IMR-90 (cell line): ENCODE measurements at regions not wholly inside any gene's neighbourhood (a gene's known extent, or its start where the extent isn't known, plus 50 kb on each side); places are given as distances from the start of the nearest gene placed in this dataset.

Source experiments
- ATAC-seq: fragments of 200-7000 bp; cut with Tn5 transposase; 2 replicates; pipeline ENCODE4 v1.9.1; 2020; ENCODE audit warnings: low read depth, mild to moderate bottlenecking, moderate library complexity
- BruUV-seq: library from RNA; stranded (reverse); fragments of 400-500 nt; replicated peaks from 2 replicates; lab custom pipeline; 2021; lab: Mats Ljungman, UMichigan
- CTCF ChIA-PET: fragments of 300-600 bp; formaldehyde crosslinking; extraction: SDS; loops from one replicate; lab custom pipeline; 2021; ENCODE audit warnings: antibody characterized with exemption; lab: Yijun Ruan, JAX
- POLR2A ChIA-PET: fragments of 300-600 bp; sonication (Branson Sonifier 250); formaldehyde crosslinking; loops from one replicate; lab custom pipeline; 2022; ENCODE audit warnings: antibody characterized with exemption; ENCODE audit not compliant: unreplicated experiment; lab: Charles Lee
- DNase-seq: peaks from one replicate; pipeline ENCODE4 v3.0.0; 2013
- H2AFZ ChIP-seq: replicated peaks from 2 replicates; pipeline ENCODE3; 2013; ENCODE audit warnings: low read length, mild to moderate bottlenecking; ENCODE audit not compliant: poor library complexity
- H2AK5ac ChIP-seq: 2 replicates; pipeline ENCODE4 v1.6.1; 2013; ENCODE audit warnings: low read depth, low read length, inconsistent platforms
- H2AK9ac ChIP-seq: replicated peaks from 2 replicates; pipeline ENCODE3; 2013; ENCODE audit warnings: mild to moderate bottlenecking, low read depth, low read length, moderate library complexity; ENCODE audit not compliant: poor library complexity
- H2BK120ac ChIP-seq: 2 replicates; pipeline ENCODE4 v1.6.1; 2013; ENCODE audit warnings: low read depth, low read length, inconsistent platforms
- H2BK15ac ChIP-seq: 3 replicates; pipeline ENCODE4 v1.6.1; 2013; ENCODE audit warnings: low read depth, low read length, inconsistent platforms
- H2BK20ac ChIP-seq: 2 replicates; pipeline ENCODE4 v1.6.1; 2013; ENCODE audit warnings: low read depth, mild to moderate bottlenecking, inconsistent platforms, low read length, moderate library complexity
- H2BK5ac ChIP-seq: 2 replicates; pipeline ENCODE4 v1.6.1; 2013; ENCODE audit warnings: mild to moderate bottlenecking, low read depth, low read length, inconsistent platforms; ENCODE audit not compliant: poor library complexity, severe bottlenecking
- H3K14ac ChIP-seq: replicated peaks from 2 replicates; pipeline ENCODE4 v1.6.1; 2013; ENCODE audit warnings: low read depth, low read length, inconsistent platforms
- H3K18ac ChIP-seq: 2 replicates; pipeline ENCODE4 v1.6.1; 2013; ENCODE audit warnings: low read depth, low read length, control low read depth
- H3K23ac ChIP-seq: 2 replicates; pipeline ENCODE4 v1.6.1; 2013; ENCODE audit warnings: low read depth, low read length, inconsistent platforms
- H3K27ac ChIP-seq: 2 replicates; pipeline ENCODE4 v1.5.1; 2013; ENCODE audit warnings: mild to moderate bottlenecking, control low read depth, low read length; ENCODE audit not compliant: insufficient read depth
- H3K27me3 ChIP-seq: 2 replicates; pipeline ENCODE4 v1.6.1; 2013; ENCODE audit warnings: low read length; ENCODE audit not compliant: control insufficient read depth, insufficient read depth
- H3K36me3 ChIP-seq: 2 replicates; pipeline ENCODE4 v1.6.1; 2013; ENCODE audit warnings: low read length, mixed read lengths; ENCODE audit not compliant: control insufficient read depth, insufficient read depth
- H3K4ac ChIP-seq: 2 replicates; pipeline ENCODE4 v1.6.1; 2013; ENCODE audit warnings: low read depth, low read length, inconsistent platforms
- H3K4me1 ChIP-seq: 2 replicates; pipeline ENCODE4 v1.6.1; 2013; ENCODE audit warnings: low read length, mixed read lengths; ENCODE audit not compliant: control insufficient read depth, insufficient read depth
- H3K4me2 ChIP-seq: 2 replicates; pipeline ENCODE4 v1.6.1; 2013; ENCODE audit warnings: low read depth, mild to moderate bottlenecking, control low read depth, low read length, moderate library complexity
- H3K4me3 ChIP-seq: 2 replicates; pipeline ENCODE4 v1.5.1; 2013; ENCODE audit warnings: low read depth, mild to moderate bottlenecking, control low read depth, low read length, moderate library complexity; ENCODE audit not compliant: insufficient read depth
- H3K56ac ChIP-seq: 2 replicates; pipeline ENCODE4 v1.6.1; 2013; ENCODE audit warnings: low read length, inconsistent platforms; ENCODE audit not compliant: insufficient read depth; ENCODE audit errors: extremely low read depth
- H3K79me1 ChIP-seq, 2 experiments: 2 replicates each; pipeline ENCODE4 v1.6.1; 2013; ENCODE audit warnings: low read length in 2 of 2, inconsistent platforms in 1 of 2, low read depth in 1 of 2
- H3K9ac ChIP-seq: 2 replicates; pipeline ENCODE4 v1.6.1; 2013; ENCODE audit warnings: low read depth, low read length, control low read depth
- H3K9me1 ChIP-seq: 2 replicates; pipeline ENCODE4 v1.6.1; 2013; ENCODE audit warnings: low read length, inconsistent platforms; ENCODE audit not compliant: insufficient read depth
- H3K9me3 ChIP-seq: 2 replicates; pipeline ENCODE4 v1.6.1; 2013; ENCODE audit warnings: low read length; ENCODE audit not compliant: control insufficient read depth, insufficient read depth
- H4K20me1 ChIP-seq: 2 replicates; pipeline ENCODE4 v1.6.1; 2013; ENCODE audit warnings: low read length, inconsistent platforms; ENCODE audit not compliant: insufficient read depth
- H4K5ac ChIP-seq: 2 replicates; pipeline ENCODE4 v1.6.1; 2013; ENCODE audit warnings: mild to moderate bottlenecking, low read depth, low read length, control low read depth
- H4K8ac ChIP-seq, 2 experiments: 2 replicates each; pipeline ENCODE4 v1.6.1; 2013; ENCODE audit warnings: low read depth in 2 of 2, low read length in 2 of 2, control low read depth in 1 of 2, inconsistent platforms in 1 of 2
- H4K91ac ChIP-seq: 2 replicates; pipeline ENCODE4 v1.6.1; 2013; ENCODE audit warnings: low read depth, low read length, inconsistent platforms; ENCODE audit not compliant: insufficient read depth
- BHLHE40 ChIP-seq: fragments of 150-350 bp; IDR thresholded peaks from 2 replicates; pipeline ENCODE4 v1.6.1; 2016; ENCODE audit warnings: mild to moderate bottlenecking, low read depth, low read length
- CEBPB ChIP-seq: IDR thresholded peaks from 2 replicates; pipeline ENCODE4 v1.6.1; 2012; ENCODE audit warnings: low read depth, low read length, improper control_type of control experiment
- CHD1 ChIP-seq: IDR thresholded peaks from 2 replicates; pipeline ENCODE4 v1.6.1; 2012; ENCODE audit warnings: low read depth, low read length, improper control_type of control experiment
- CTCF ChIP-seq: conservative IDR thresholded peaks from 2 replicates; pipeline ENCODE4 v1.5.1; 2012; ENCODE audit warnings: mild to moderate bottlenecking, low read depth, low read length, improper control_type of control experiment
- ELK1 ChIP-seq: fragments of 150-350 bp; IDR thresholded peaks from 2 replicates; pipeline ENCODE4 v1.6.1; 2016; ENCODE audit warnings: low read depth, mild to moderate bottlenecking, low read length, moderate library complexity, borderline replicate concordance
- FOS ChIP-seq: fragments of 150-350 bp; IDR thresholded peaks from 2 replicates; pipeline ENCODE4 v1.6.1; 2016; ENCODE audit warnings: low read depth, low read length
- MAFK ChIP-seq: IDR thresholded peaks from 2 replicates; pipeline ENCODE4 v1.6.1; 2012; ENCODE audit warnings: low read depth, low read length, improper control_type of control experiment
- MAZ ChIP-seq: IDR thresholded peaks from 2 replicates; pipeline ENCODE4 v1.6.1; 2012; ENCODE audit warnings: low read depth, mild to moderate bottlenecking, low read length, improper control_type of control experiment, moderate library complexity, borderline replicate concordance
- MXI1 ChIP-seq: IDR thresholded peaks from 2 replicates; pipeline ENCODE4 v1.6.1; 2012; ENCODE audit warnings: low read depth, mild to moderate bottlenecking, low read length, moderate library complexity, borderline replicate concordance
- NFE2L2 ChIP-seq: fragments of 150-350 bp; IDR thresholded peaks from 2 replicates; pipeline ENCODE4 v1.6.1; 2016; ENCODE audit warnings: low read depth, mild to moderate bottlenecking, low read length
- POLR2A ChIP-seq: IDR thresholded peaks from 2 replicates; pipeline ENCODE4 v1.6.1; 2012; ENCODE audit warnings: mild to moderate bottlenecking, low read depth, low read length
- RAD21 ChIP-seq: IDR thresholded peaks from 2 replicates; pipeline ENCODE4 v1.6.1; 2012; ENCODE audit warnings: low read length, improper control_type of control experiment
- RCOR1 ChIP-seq: IDR thresholded peaks from 2 replicates; pipeline ENCODE4 v1.6.1; 2012; ENCODE audit warnings: mild to moderate bottlenecking, low read length, improper control_type of control experiment; ENCODE audit not compliant: insufficient replicate concordance
- RFX5 ChIP-seq: IDR thresholded peaks from 2 replicates; pipeline ENCODE4 v1.8.0; 2012; ENCODE audit warnings: low read depth, mild to moderate bottlenecking, low read length, moderate library complexity
- SMC3 ChIP-seq: fragments of 150-350 bp; IDR thresholded peaks from 2 replicates; pipeline ENCODE4 v1.6.1; 2016; ENCODE audit warnings: low read depth, mild to moderate bottlenecking, antibody characterized with exemption, low read length, moderate library complexity
- WGBS, 2 experiments: methylation state at CpG; one replicate each; pipeline versions ENCODE4 v1.1.5 to v1.1.7; 2013; ENCODE audit warnings: missing lambda C conversion rate in 2 of 2; ENCODE audit not compliant: insufficient read length in 1 of 2; ENCODE audit errors: extremely low coverage in 2 of 2; 5-methylcytosine and 5-hydroxymethylcytosine counted together
- dilution Hi-C: fragments of 300-500 bp; cut with HindIII; formaldehyde crosslinking; loops from one replicate; pipeline ENCODE4 v1.14.3; 2018; ENCODE audit warnings: low sequenced_read_pairs; ENCODE audit not compliant: unreplicated experiment
- in situ Hi-C: fragments of 300-500 bp; cut with MboI; formaldehyde crosslinking; loops from 3 replicates; pipeline ENCODE4 v1.14.3; 2019; ENCODE audit warnings: low sequenced_read_pairs, inconsistent platforms, mixed read lengths
- intact Hi-C: fragments of 100-400 bp; cut with micrococcal nuclease; formaldehyde crosslinking; loops from 2 replicates; pipeline ENCODE4 v1.10.0; 2022
- TF ChIP-seq, protein P1 (sequence below): fragments of 150-350 bp; IDR thresholded peaks from 2 replicates; pipeline ENCODE4 v1.6.1; 2017; ENCODE audit warnings: mild to moderate bottlenecking, antibody characterized with exemption, low read length, low read depth

DNA sequence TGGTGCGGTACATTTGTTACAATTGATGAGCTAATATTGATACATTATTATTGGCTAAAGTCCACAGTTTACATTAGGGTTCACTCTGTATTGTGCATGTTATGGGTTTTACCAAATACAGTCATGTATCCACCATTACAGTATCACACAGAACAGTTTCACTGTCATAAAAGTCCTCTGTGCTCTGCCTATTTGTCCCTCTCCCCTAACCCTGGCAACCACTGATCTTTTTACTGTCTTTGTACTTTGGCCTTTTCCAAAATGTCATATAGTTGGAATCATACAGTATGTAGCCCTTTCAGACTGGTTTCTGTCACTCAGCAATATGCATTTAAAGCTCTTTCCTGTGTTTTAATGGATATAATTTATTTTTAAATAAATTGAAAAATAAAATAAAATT is 83.1 kb upstream of the SLC4A7 start:
- Histone ChIP-seq H3K18ac (no peak overlapping the region), H2AK5ac (no peak overlapping the region), H4K20me1 (no peaks in the 10 kb centered on the region), H2BK15ac (no peak overlapping the region), H3K27me3 (no peaks in the 10 kb centered on the region), H3K9me3 (no peaks in the 10 kb centered on the region), H3K56ac (no peak overlapping the region), H4K5ac (no peak overlapping the region), H2AFZ (no peak overlapping the region), H3K27ac (no peak overlapping the region), H2BK120ac (no peak overlapping the region), H3K9ac (no peak overlapping the region), H4K91ac (no peak overlapping the region), H3K4me1 (0 out of 2 replicates have a peak, but pooled peaks cover 4% of the 10 kb centered on the region), H3K14ac (no peak overlapping the region), H3K4ac (no peak overlapping the region), H2BK20ac (no peak overlapping the region), H2BK5ac (no peak overlapping the region), H3K79me1 (no peaks in the 10 kb centered on the region), H3K9me1 (no peaks in the 10 kb centered on the region), H2AK9ac (no peak overlapping the region), H3K36me3 (no peaks in the 10 kb centered on the region), H3K4me3 (no peak overlapping the region), H3K23ac (no peak overlapping the region), H3K4me2 (no peak overlapping the region), H4K8ac (no peak overlapping the region)
- ATAC-seq (no peak), DNase-seq (no peak)
- ChIA-PET POLR2A (no interaction called here), CTCF (no interaction called here)
- intact Hi-C loops, result no loop called here
- in situ Hi-C loops, result no loop called here
- no TSS peak for BruUV-seq
- TF ChIP-seq RAD21 (no peak), SMC3 (no peak), NFE2L2 (no peak), MXI1 (no peak), FOS (no peak), CHD1 (no peak), MAZ (no peak), RFX5 (no peak), MAFK (no peak), CTCF (no peak), POLR2A (no peak), RCOR1 (no peak), BHLHE40 (no peak), CEBPB (no peak), ELK1 (no peak)
- TF ChIP-seq, protein P1, sequence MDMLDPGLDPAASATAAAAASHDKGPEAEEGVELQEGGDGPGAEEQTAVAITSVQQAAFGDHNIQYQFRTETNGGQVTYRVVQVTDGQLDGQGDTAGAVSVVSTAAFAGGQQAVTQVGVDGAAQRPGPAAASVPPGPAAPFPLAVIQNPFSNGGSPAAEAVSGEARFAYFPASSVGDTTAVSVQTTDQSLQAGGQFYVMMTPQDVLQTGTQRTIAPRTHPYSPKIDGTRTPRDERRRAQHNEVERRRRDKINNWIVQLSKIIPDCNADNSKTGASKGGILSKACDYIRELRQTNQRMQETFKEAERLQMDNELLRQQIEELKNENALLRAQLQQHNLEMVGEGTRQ, result no peak
- dilution Hi-C loops, result no loop called here
- no CpG with 5 or more reads among the region's 1 CpG for WGBS, 2 experiments
